Common myeloid progenitor, CD34-positive (primary cell): ENCODE measurements at regions not wholly inside any gene's neighbourhood (a gene's known extent, or its start where the extent isn't known, plus 50 kb on each side); places are given as distances from the start of the nearest gene placed in this dataset.

ENCODE experiments used
- CTCF ChIA-PET: fragments of 350-600 bp; sonication (Branson Sonifier 250); formaldehyde crosslinking; loops from one replicate; lab custom pipeline; 2021; ENCODE audit warnings: antibody characterized with exemption; lab: Charles Lee
- POLR2A ChIA-PET: fragments of 350-600 bp; sonication (Branson Sonifier 250); formaldehyde crosslinking; loops from one replicate; lab custom pipeline; 2021; ENCODE audit warnings: antibody characterized with exemption; lab: Charles Lee
- DNase-seq, 3 donors: peaks; one replicate each; pipeline versions ENCODE4 v3.0.0 to v3.0.0-alpha.2; 2013
- H3K27ac ChIP-seq, 2 experiments: 1 replicate in 1 of 2; 2 replicates in 1 of 2; pipeline ENCODE4 v1.7.0; 2013; ENCODE audit warnings: inconsistent platforms in 2 of 2, low read length in 2 of 2, mild to moderate bottlenecking in 2 of 2, low read depth in 1 of 2, moderate library complexity in 1 of 2; ENCODE audit not compliant: severe bottlenecking in 2 of 2, insufficient read depth in 1 of 2, poor library complexity in 1 of 2
- H3K27me3 ChIP-seq, 5 experiments: replicated peaks in 2 of 5; 1 replicate in 3 of 5; 2 replicates in 2 of 5; pipeline versions ENCODE4 v1.6.1 to v1.7.0; 2013; ENCODE audit warnings: low read length in 4 of 5, mild to moderate bottlenecking in 2 of 5, moderate library complexity in 2 of 5, inconsistent platforms in 1 of 5; ENCODE audit not compliant: insufficient read depth in 5 of 5, control insufficient read depth in 4 of 5
- H3K36me3 ChIP-seq, 4 experiments: 1 replicate in 2 of 4; 2 replicates in 2 of 4; pipeline versions ENCODE4 v1.6.1 to v1.7.0; 2013; ENCODE audit warnings: low read length in 3 of 4, control low read depth in 1 of 4, mild to moderate bottlenecking in 1 of 4; ENCODE audit not compliant: control insufficient read depth in 4 of 4, insufficient read depth in 4 of 4
- H3K4me1 ChIP-seq, 4 experiments: 1 replicate in 3 of 4; 2 replicates in 1 of 4; pipeline versions ENCODE4 v1.6.1 to v1.7.1; 2013; ENCODE audit warnings: low read length in 3 of 4, mild to moderate bottlenecking in 3 of 4, control low read depth in 1 of 4, inconsistent platforms in 1 of 4, moderate library complexity in 1 of 4; ENCODE audit not compliant: control insufficient read depth in 4 of 4, insufficient read depth in 4 of 4; ENCODE audit errors: control extremely low read depth in 1 of 4
- H3K4me3 ChIP-seq, 7 experiments: 1 replicate in 4 of 7; 2 replicates in 3 of 7; pipeline versions ENCODE4 v1.5.1 to v1.7.0; 2013; ENCODE audit warnings: mild to moderate bottlenecking in 7 of 7, low read length in 6 of 7, moderate library complexity in 6 of 7, inconsistent platforms in 2 of 7, low read depth in 2 of 7, control low read depth in 1 of 7; ENCODE audit not compliant: insufficient read depth in 4 of 7, control insufficient read depth in 1 of 7; ENCODE audit errors: extremely low read depth in 1 of 7
- H3K9me3 ChIP-seq, 5 experiments: 1 replicate in 4 of 5; 2 replicates in 1 of 5; pipeline versions ENCODE4 v1.6.1 to v1.7.1; 2013; ENCODE audit warnings: low read length in 4 of 5, mild to moderate bottlenecking in 2 of 5, inconsistent platforms in 1 of 5, low read depth in 1 of 5, moderate library complexity in 1 of 5; ENCODE audit not compliant: control insufficient read depth in 4 of 5, insufficient read depth in 2 of 5; ENCODE audit errors: control extremely low read depth in 1 of 5
- WGBS: methylation state at CpG from one replicate; pipeline ENCODE4 v1.1.5; 2013; ENCODE audit not compliant: insufficient coverage; 5-methylcytosine and 5-hydroxymethylcytosine counted together

- Histone ChIP-seq H3K4me3 (no peak overlapping the region), H3K27me3 (no peaks in the 10 kb centered on the region), H3K36me3 (no peaks in the 10 kb centered on the region), H3K27ac (no peak overlapping the region), H3K9me3 (peaks cover 0 to 1% (median 0%) of the 10 kb centered on the region in 5 experiments), H3K4me1 (no peaks in the 10 kb centered on the region)
- POLR2A ChIA-PET = no interaction called here
- no peak for DNase-seq
- CTCF ChIA-PET = no interaction called here
Observed at GRCh38 chr7:16015981-16016380, 329.5 kb upstream of the MEOX2 start.

DNA sequence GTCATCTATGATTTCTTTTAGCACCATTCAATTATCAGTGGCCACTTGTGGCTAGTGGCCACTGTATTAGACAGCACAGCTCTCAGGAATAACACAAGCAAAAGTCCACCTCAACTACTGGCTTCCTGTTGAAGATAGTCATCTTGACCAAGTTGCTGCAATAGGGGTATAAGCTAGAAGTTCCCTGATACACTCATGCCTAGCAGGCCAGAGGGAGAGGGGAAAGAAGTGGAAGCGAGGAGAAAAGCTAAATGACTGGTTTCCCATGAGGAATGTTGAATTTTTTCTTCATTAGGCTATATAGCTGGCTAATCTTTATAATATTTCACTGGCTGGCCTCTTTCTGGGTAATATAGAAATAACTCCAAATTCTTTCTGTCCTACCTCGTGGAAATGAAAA is 327.5 kb upstream of the MEOX2 start:
- no peak for DNase-seq
- H3K4me3 ChIP-seq = no peak overlapping the region
- CTCF ChIA-PET = no interaction called here
- WGBS = no CpG with 5 or more reads among the region's 2 CpGs
- H3K9me3 ChIP-seq = peaks cover 0 to 3% (median 1%) of the 10 kb centered on the region in 5 experiments
- H3K27ac ChIP-seq = no peak overlapping the region
- H3K27me3 ChIP-seq = no peaks in the 10 kb centered on the region
- no peaks in the 10 kb centered on the region for H3K36me3 ChIP-seq
- POLR2A ChIA-PET = no interaction called here
- H3K4me1 ChIP-seq = no peaks in the 10 kb centered on the region

GRCh38 chr7:16007911-16008310 is 321.4 kb upstream of the MEOX2 start:
- Histone ChIP-seq H3K36me3 (no peaks in the 10 kb centered on the region), H3K4me1 (no peaks in the 10 kb centered on the region), H3K4me3 (no peak overlapping the region), H3K9me3 (peaks cover 0 to 3% (median 1%) of the 10 kb centered on the region in 5 experiments), H3K27me3 (no peaks in the 10 kb centered on the region), H3K27ac (no peak overlapping the region)
- ChIA-PET POLR2A (no interaction called here), CTCF (no interaction called here)
- WGBS = no CpG with 5 or more reads among the region's 2 CpGs
- DNase-seq = no peak

GRCh38 chr7:16004702-16005101 is 318.2 kb upstream of the MEOX2 start:
- Histone ChIP-seq H3K36me3 (no peaks in the 10 kb centered on the region), H3K4me1 (no peaks in the 10 kb centered on the region), H3K4me3 (no peak overlapping the region), H3K9me3 (no peaks in the 10 kb centered on the region), H3K27ac (no peak overlapping the region), H3K27me3 (no peaks in the 10 kb centered on the region)
- no peak for DNase-seq
- POLR2A ChIA-PET = no interaction called here
- CTCF ChIA-PET = interaction anchor here (1.2 kb wide), 1 partner anchor 10 kb away, joined by 3 read pairs; no protein-coding TSS in a partner anchor
- 100% methylated on average over 1 of the region's 1 CpG for WGBS

- no CpG with 5 or more reads among the region's 5 CpGs for WGBS
- Histone ChIP-seq H3K9me3 (no peaks in the 10 kb centered on the region), H3K27me3 (no peaks in the 10 kb centered on the region), H3K36me3 (no peaks in the 10 kb centered on the region), H3K4me1 (no peaks in the 10 kb centered on the region), H3K4me3 (no peak overlapping the region), H3K27ac (no peak overlapping the region)
- ChIA-PET CTCF (no interaction called here), POLR2A (no interaction called here)
- DNase-seq = no peak
Observed at GRCh38 chr7:16001477-16001876, 315.0 kb upstream of the MEOX2 start.

DNA sequence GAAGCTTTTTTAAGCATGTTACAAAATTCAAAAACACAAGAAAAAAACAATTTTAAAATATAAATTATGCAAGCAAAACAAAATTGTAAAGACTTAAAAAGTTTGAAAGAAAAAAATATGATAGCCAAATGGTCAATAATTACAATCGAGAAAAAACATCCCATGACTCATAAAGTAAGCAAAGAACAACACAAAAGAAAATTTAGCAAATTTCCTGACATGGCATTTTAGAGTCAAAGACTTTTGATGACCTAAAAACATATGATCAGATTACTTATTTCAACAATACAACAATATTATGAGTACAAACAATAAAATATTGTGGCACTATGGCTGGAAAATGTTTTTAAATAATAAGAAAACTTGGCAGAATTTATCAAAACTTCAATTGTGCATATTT is 312.1 kb upstream of the MEOX2 start:
- ChIA-PET POLR2A (no interaction called here), CTCF (no interaction called here)
- no peak for DNase-seq
- no peaks in the 10 kb centered on the region for H3K9me3 ChIP-seq
- no peaks in the 10 kb centered on the region for H3K36me3 ChIP-seq
- H3K4me1 ChIP-seq = no peaks in the 10 kb centered on the region
- no CpG with 5 or more reads among the region's 1 CpG for WGBS
- no peak overlapping the region for H3K27ac ChIP-seq
- no peaks in the 10 kb centered on the region for H3K27me3 ChIP-seq
- no peak overlapping the region for H3K4me3 ChIP-seq

DNA sequence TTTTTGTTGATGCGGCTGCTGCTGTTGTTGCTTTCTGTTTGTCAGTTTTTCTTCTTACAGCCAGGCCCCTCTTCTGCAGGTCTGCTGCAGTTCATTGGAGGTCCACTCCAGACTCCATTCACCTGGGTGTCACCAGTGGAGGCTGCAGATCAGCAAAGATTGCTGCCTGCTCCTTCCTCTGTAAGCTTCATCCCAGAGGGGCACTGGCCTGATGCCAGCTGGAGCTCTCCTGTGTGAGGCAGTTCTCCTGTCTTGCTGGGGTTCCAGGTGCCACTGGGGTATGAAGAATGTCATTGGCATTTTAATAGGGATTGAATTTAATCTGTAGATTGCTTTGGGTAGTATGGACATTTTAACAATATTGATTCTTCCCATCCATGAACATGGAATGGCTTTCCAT is 308.5 kb upstream of the MEOX2 start:
- Histone ChIP-seq H3K9me3 (peaks cover 0 to 1% (median 0%) of the 10 kb centered on the region in 5 experiments), H3K4me1 (no peaks in the 10 kb centered on the region), H3K4me3 (no peak overlapping the region), H3K27ac (no peak overlapping the region), H3K36me3 (no peaks in the 10 kb centered on the region), H3K27me3 (no peaks in the 10 kb centered on the region)
- no CpG with 5 or more reads among the region's 1 CpG for WGBS
- ChIA-PET POLR2A (no interaction called here), CTCF (interaction anchor here (1.1 kb wide), 1 partner anchor 9 kb away, joined by 3 read pairs; no protein-coding TSS in a partner anchor)
- DNase-seq = no peak
